Osteoblast (primary cell): ENCODE measurements at regions not wholly inside any gene's neighbourhood (a gene's known extent, or its start where the extent isn't known, plus 50 kb on each side); places are given as distances from the start of the nearest gene placed in this dataset.

ENCODE experiments used
- DNase-seq: peaks from one replicate; pipeline ENCODE4 v3.0.0; 2011; ENCODE audit warnings: low spot score, mixed read lengths; ENCODE audit not compliant: insufficient read length; ENCODE audit errors: missing footprints
- H2AFZ ChIP-seq: 2 replicates; pipeline ENCODE4 v1.6.0; 2011; ENCODE audit warnings: mild to moderate bottlenecking, low read length
- H3K27ac ChIP-seq: 2 replicates; pipeline ENCODE4 v1.5.1; 2011; ENCODE audit warnings: mild to moderate bottlenecking, low read depth, low read length, moderate library complexity
- H3K27me3 ChIP-seq: 2 replicates; pipeline ENCODE4 v1.6.0; 2012; ENCODE audit warnings: mild to moderate bottlenecking, control low read depth, inconsistent platforms, low read length, moderate library complexity; ENCODE audit not compliant: insufficient read depth
- H3K36me3 ChIP-seq: 2 replicates; pipeline ENCODE4 v1.5.1; 2011; ENCODE audit warnings: mild to moderate bottlenecking, low read length, control low read depth, moderate library complexity; ENCODE audit not compliant: insufficient read depth
- H3K4me1 ChIP-seq: 2 replicates; pipeline ENCODE4 v1.5.1; 2011; ENCODE audit warnings: mild to moderate bottlenecking, low read length, control low read depth, moderate library complexity; ENCODE audit not compliant: insufficient read depth
- H3K4me2 ChIP-seq: 2 replicates; pipeline ENCODE4 v1.6.0; 2011; ENCODE audit warnings: mild to moderate bottlenecking, low read length; ENCODE audit not compliant: insufficient read depth
- H3K4me3 ChIP-seq: fragments of 200-600 bp; sonication (generic); 3 replicates; pipeline ENCODE4 v1.5.1; 2012; ENCODE audit warnings: mild to moderate bottlenecking, low read length, inconsistent platforms; ENCODE audit not compliant: insufficient read depth
- H3K79me2 ChIP-seq: 2 replicates; pipeline ENCODE4 v1.6.0; 2012; ENCODE audit warnings: mild to moderate bottlenecking, low read length, control low read depth, inconsistent platforms; ENCODE audit not compliant: insufficient read depth
- H3K9me3 ChIP-seq: 2 replicates; pipeline ENCODE4 v1.5.1; 2011; ENCODE audit warnings: low read depth, low read length, control low read depth
- H4K20me1 ChIP-seq: 2 replicates; pipeline ENCODE4 v1.6.0; 2012; ENCODE audit warnings: mild to moderate bottlenecking, low read length, control low read depth; ENCODE audit not compliant: insufficient read depth
- TF ChIP-seq, protein P1 (sequence below): IDR thresholded peaks from 2 replicates; pipeline ENCODE4 v1.5.1; 2011; ENCODE audit warnings: mild to moderate bottlenecking, low read depth, low read length, moderate library complexity; ENCODE audit errors: extremely low read depth

DNA sequence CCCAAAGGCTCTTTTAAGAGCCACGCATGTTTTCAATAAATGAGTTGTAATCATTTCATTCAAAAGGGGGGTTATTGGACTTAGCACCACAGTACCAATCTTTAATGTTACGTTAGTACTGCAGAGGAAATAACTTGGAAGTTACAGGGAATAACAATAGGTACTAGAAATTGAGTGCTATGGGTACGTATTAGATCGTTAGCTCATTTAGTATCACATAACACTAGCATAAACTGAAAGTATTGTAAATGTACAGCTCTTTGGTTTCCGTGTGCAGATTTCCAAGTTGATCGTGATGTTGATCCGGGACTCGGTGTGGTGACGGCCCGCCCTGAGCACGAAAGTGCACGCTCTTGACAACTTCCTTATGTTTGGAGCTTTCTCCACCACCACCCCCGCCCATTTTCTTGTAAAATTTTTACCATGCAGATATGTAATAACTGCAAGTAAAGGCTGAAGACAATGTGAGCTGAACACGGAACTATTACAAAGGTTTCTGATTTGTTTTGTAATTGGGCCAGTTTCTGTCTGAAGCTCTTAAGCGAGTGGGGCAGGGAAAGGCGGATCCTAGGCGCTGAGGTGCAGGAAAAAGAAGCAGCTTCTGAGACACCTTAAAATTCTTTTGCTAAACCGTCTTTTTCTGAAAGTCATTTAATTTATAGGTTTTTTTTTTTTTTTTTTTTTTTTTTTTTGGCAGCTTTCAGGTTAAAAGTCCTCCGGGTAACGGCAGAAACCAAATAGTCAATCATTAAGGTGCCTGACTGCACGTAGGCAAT, 71.5 kb downstream of the HFE start:
- Histone ChIP-seq H3K4me2 (peak overlapping the region; percentile 85), H3K36me3 (no peaks in the 10 kb centered on the region), H3K27ac (peak overlapping the region; percentile 87), H3K27me3 (no peaks in the 10 kb centered on the region), H3K79me2 (no peaks in the 10 kb centered on the region), H2AFZ (peak overlapping the region; percentile 64), H3K9me3 (no peaks in the 10 kb centered on the region), H3K4me1 (peaks cover 16% of the 10 kb centered on the region), H3K4me3 (peak overlapping the region; percentile 67), H4K20me1 (no peaks in the 10 kb centered on the region)
- no peak for DNase-seq
- TF ChIP-seq, protein P1, sequence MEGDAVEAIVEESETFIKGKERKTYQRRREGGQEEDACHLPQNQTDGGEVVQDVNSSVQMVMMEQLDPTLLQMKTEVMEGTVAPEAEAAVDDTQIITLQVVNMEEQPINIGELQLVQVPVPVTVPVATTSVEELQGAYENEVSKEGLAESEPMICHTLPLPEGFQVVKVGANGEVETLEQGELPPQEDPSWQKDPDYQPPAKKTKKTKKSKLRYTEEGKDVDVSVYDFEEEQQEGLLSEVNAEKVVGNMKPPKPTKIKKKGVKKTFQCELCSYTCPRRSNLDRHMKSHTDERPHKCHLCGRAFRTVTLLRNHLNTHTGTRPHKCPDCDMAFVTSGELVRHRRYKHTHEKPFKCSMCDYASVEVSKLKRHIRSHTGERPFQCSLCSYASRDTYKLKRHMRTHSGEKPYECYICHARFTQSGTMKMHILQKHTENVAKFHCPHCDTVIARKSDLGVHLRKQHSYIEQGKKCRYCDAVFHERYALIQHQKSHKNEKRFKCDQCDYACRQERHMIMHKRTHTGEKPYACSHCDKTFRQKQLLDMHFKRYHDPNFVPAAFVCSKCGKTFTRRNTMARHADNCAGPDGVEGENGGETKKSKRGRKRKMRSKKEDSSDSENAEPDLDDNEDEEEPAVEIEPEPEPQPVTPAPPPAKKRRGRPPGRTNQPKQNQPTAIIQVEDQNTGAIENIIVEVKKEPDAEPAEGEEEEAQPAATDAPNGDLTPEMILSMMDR, result no peak

DNA sequence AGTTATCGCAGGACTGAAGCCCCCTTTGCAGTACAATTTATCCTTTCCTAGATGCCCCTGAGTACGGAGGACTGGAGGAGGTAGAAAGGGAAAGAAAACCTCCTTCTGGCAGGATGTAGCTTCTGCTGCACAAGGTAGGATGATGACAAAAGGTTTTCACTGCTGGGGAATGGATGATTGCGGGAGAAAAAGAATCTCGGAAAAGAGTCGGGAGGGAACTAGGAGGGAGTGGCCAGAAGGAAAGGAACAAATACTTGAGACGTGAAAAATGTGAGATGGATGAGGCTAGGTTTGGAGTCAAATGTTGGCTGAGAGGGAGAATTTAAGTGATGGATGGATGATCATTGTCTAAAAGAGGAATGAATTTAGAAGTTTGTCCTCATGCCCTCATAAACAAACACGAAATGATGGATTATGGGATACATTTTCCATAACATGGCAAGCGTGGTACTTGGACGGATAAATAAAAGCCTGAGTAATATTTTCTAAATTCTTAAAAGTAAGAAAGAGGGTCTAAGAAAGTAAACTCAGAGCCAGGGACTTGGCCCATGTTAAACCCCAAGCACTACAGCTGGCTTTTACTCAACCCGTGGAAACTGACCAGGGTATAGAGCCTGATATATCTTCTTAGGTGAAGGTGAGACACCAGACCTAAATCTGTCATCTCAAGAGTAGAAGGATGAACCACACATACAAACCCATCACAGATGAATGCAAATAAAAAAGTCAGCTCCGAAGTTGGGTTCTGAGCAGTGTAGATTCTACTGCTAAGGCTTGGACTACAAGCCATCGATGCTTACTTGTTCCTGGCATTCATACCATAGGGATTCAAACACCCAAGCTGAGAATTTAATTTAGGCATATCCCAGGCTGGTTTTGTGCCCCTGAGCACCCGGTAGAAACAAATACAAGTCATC, 72.4 kb downstream of the HFE start:
- DNase-seq, result peak; percentile 86
- peaks cover 16% of the 10 kb centered on the region for H3K4me1 ChIP-seq
- peak overlapping the region; percentile 85 for H3K4me2 ChIP-seq
- no peaks in the 10 kb centered on the region for H4K20me1 ChIP-seq
- H3K79me2 ChIP-seq, result no peaks in the 10 kb centered on the region
- no peaks in the 10 kb centered on the region for H3K27me3 ChIP-seq
- peak overlapping the region; percentile 56 for H2AFZ ChIP-seq
- no peaks in the 10 kb centered on the region for H3K36me3 ChIP-seq
- no peaks in the 10 kb centered on the region for H3K9me3 ChIP-seq
- TF ChIP-seq, protein P1, result no peak
- H3K27ac ChIP-seq, result peak overlapping the region; percentile 87
- peak overlapping the region; percentile 67 for H3K4me3 ChIP-seq

DNA sequence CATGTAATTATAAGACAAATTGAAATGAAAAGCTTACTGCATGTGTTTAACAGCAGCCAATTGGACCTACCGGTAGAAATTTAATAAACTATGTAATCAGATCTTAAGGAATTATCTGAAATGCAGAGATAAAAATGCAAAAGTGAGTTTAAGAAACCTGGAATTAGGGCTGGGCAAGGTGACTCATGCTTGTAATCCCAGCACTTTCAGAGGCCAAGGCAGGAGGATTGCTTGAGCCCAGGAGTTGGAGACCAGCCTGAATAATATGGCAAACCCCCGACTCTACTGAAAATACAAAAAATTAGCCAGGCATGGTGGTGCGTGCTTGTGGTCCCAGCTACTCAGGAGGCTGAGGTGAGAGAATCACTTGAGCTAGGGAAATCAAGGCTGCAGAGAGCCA, 74.1 kb downstream of the HFE start:
- TF ChIP-seq, protein P1, result no peak
- no peak overlapping the region for H3K4me2 ChIP-seq
- H3K79me2 ChIP-seq, result no peaks in the 10 kb centered on the region
- H3K27me3 ChIP-seq, result no peaks in the 10 kb centered on the region
- no peak overlapping the region for H2AFZ ChIP-seq
- no peak overlapping the region for H3K27ac ChIP-seq
- no peak overlapping the region for H3K4me3 ChIP-seq
- no peaks in the 10 kb centered on the region for H3K9me3 ChIP-seq
- peaks cover 16% of the 10 kb centered on the region for H3K4me1 ChIP-seq
- no peaks in the 10 kb centered on the region for H3K36me3 ChIP-seq
- H4K20me1 ChIP-seq, result no peaks in the 10 kb centered on the region
- DNase-seq, result no peak

DNA sequence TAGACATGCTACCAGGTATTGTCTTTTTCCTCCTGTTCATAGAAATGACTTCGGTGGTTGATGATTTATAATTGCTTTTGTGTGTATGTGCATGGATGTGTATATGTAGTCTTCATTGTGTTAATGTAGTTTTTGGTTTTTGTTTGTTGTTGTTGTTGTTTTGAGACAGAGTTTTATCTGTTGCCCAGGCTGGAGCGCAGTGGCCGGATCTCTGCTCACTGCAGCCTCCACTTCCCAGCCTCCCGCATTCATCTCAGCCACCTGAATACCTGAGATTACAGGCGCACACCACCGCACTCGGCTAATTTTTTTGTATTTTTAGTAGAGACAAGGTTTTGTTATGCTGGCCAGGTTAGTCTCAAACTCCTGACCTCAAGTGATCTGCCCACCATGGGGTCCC, 75.2 kb downstream of the HFE start:
- Histone ChIP-seq H4K20me1 (no peaks in the 10 kb centered on the region), H3K4me3 (no peak overlapping the region), H3K79me2 (no peaks in the 10 kb centered on the region), H3K27me3 (no peaks in the 10 kb centered on the region), H3K36me3 (no peaks in the 10 kb centered on the region), H2AFZ (no peak overlapping the region), H3K4me2 (no peak overlapping the region), H3K4me1 (peaks cover 8% of the 10 kb centered on the region), H3K9me3 (no peaks in the 10 kb centered on the region), H3K27ac (no peak overlapping the region)
- no peak for DNase-seq
- TF ChIP-seq, protein P1, result no peak
